CD4-positive, alpha-beta T cell (primary cell): ENCODE measurements at regions not wholly inside any gene's neighbourhood (a gene's known extent, or its start where the extent isn't known, plus 50 kb on each side); places are given as distances from the start of the nearest gene placed in this dataset.

Experiments
- ATAC-seq: fragments of 200-7000 bp; cut with Tn5 transposase; one replicate; pipeline ENCODE4 v1.10.0; 2022; ENCODE audit warnings: mild to moderate bottlenecking; ENCODE audit not compliant: poor library complexity
- CTCF ChIA-PET: fragments of 350-600 bp; sonication (Branson Sonifier 250); formaldehyde crosslinking; loops from one replicate; lab custom pipeline; 2021; ENCODE audit warnings: antibody characterized with exemption, inconsistent platforms; lab: Charles Lee
- POLR2A ChIA-PET: fragments of 350-600 bp; sonication (Branson Sonifier 250); formaldehyde crosslinking; loops from one replicate; lab custom pipeline; 2021; ENCODE audit warnings: antibody characterized with exemption, inconsistent platforms; lab: Charles Lee
- DNase-seq, 14 experiments: peaks; one replicate each; pipeline ENCODE4 v3.0.0-alpha.2; 2013 to 2020; ENCODE audit warnings: mixed read lengths in 2 of 14
- H3K27ac ChIP-seq, 2 donors: one replicate each; pipeline versions ENCODE4 v1.5.1 to v1.7.0; 2013; ENCODE audit warnings: low read length in 2 of 2, low read depth in 1 of 2, mild to moderate bottlenecking in 1 of 2
- H3K27me3 ChIP-seq, 2 experiments: 1 replicate in 1 of 2; 2 replicates in 1 of 2; pipeline versions ENCODE4 v1.6.1 to v1.7.0; 2013; ENCODE audit warnings: low read length in 2 of 2, control low read depth in 1 of 2, mild to moderate bottlenecking in 1 of 2, moderate library complexity in 1 of 2; ENCODE audit not compliant: insufficient read depth in 2 of 2, control insufficient read depth in 1 of 2
- H3K36me3 ChIP-seq: one replicate; pipeline ENCODE4 v1.6.1; 2013; ENCODE audit warnings: low read length, control low read depth; ENCODE audit not compliant: insufficient read depth
- H3K4me1 ChIP-seq: one replicate; pipeline ENCODE4 v1.6.1; 2013; ENCODE audit warnings: low read length, control low read depth; ENCODE audit not compliant: insufficient read depth
- H3K4me3 ChIP-seq: one replicate; pipeline ENCODE4 v1.5.1; 2013; ENCODE audit warnings: mild to moderate bottlenecking, low read length, moderate library complexity
- H3K9me3 ChIP-seq, 2 experiments: 1 replicate in 1 of 2; 2 replicates in 1 of 2; pipeline versions ENCODE4 v1.6.1 to v1.7.0; 2013; ENCODE audit warnings: low read length in 2 of 2, mild to moderate bottlenecking in 2 of 2, control low read depth in 1 of 2, moderate library complexity in 1 of 2; ENCODE audit not compliant: control insufficient read depth in 1 of 2, insufficient read depth in 1 of 2
- H3K27ac Mint-ChIP-seq: one replicate; pipeline ENCODE4 v1.8.0; 2020; ENCODE audit warnings: mixed read lengths
- H3K27me3 Mint-ChIP-seq: one replicate; pipeline ENCODE4 v1.8.0; 2021; ENCODE audit warnings: mixed read lengths
- H3K36me3 Mint-ChIP-seq: one replicate; pipeline ENCODE4 v1.8.0; 2021; ENCODE audit warnings: low read depth, mixed read lengths
- H3K4me1 Mint-ChIP-seq: one replicate; pipeline ENCODE4 v1.8.0; 2021; ENCODE audit warnings: low read depth, mixed read lengths
- H3K4me3 Mint-ChIP-seq: one replicate; pipeline ENCODE4 v1.8.0; 2020; ENCODE audit warnings: mild to moderate bottlenecking, mixed read lengths
- H3K9me3 Mint-ChIP-seq: one replicate; pipeline ENCODE4 v1.8.0; 2020; ENCODE audit warnings: mixed read lengths
- intact Hi-C, 2 experiments: fragments of 100-400 bp; cut with DNase I in 1 of 2; cut with micrococcal nuclease in 1 of 2; formaldehyde crosslinking; loops; one replicate each; pipeline versions ENCODE4 v1.15.1 to v1.9.0; 2023 to 2025; cut with DNase I, micrococcal nuclease
- TF ChIP-seq, protein P1 (sequence below): fragments of 200-600 bp; IDR thresholded peaks from one replicate; pipeline ENCODE4 v1.8.0; 2022; ENCODE audit warnings: antibody characterized with exemption, mild to moderate bottlenecking

DNA sequence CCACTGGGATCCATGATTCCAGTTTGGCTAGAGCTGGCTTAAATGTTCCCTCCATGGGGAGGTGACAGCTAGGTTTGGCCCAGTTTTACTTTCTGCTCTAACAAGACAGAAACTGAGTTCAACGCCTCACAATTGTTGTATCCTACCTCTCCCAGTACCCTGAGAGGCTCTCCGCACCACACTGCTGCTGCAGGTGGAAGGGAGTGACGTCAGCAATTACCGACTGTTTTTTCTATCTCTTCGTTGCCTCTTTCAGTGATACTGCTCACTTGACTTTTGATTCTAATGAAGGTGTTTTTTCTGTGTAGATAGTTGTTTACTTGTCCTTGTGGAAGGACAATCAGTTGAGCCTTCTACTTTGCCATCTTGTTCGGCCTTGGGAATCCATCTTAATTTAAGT, 204.9 kb upstream of the DUSP10 start:
- H3K27ac ChIP-seq, result no peak overlapping the region
- intact Hi-C loops, result no loop called here
- TF ChIP-seq, protein P1, sequence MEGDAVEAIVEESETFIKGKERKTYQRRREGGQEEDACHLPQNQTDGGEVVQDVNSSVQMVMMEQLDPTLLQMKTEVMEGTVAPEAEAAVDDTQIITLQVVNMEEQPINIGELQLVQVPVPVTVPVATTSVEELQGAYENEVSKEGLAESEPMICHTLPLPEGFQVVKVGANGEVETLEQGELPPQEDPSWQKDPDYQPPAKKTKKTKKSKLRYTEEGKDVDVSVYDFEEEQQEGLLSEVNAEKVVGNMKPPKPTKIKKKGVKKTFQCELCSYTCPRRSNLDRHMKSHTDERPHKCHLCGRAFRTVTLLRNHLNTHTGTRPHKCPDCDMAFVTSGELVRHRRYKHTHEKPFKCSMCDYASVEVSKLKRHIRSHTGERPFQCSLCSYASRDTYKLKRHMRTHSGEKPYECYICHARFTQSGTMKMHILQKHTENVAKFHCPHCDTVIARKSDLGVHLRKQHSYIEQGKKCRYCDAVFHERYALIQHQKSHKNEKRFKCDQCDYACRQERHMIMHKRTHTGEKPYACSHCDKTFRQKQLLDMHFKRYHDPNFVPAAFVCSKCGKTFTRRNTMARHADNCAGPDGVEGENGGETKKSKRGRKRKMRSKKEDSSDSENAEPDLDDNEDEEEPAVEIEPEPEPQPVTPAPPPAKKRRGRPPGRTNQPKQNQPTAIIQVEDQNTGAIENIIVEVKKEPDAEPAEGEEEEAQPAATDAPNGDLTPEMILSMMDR, result no peak
- Mint-ChIP-seq H3K4me3 (no peak overlapping the region), H3K36me3 (no peaks in the 10 kb centered on the region), H3K9me3 (peaks cover 14% of the 10 kb centered on the region), H3K27me3 (no peaks in the 10 kb centered on the region), H3K4me1 (no peaks in the 10 kb centered on the region), H3K27ac (no peak overlapping the region)
- ChIA-PET CTCF (no interaction called here), POLR2A (no interaction called here)
- H3K36me3 ChIP-seq, result no peaks in the 10 kb centered on the region
- H3K9me3 ChIP-seq, result peaks cover 0 to 3% of the 10 kb centered on the region in 2 experiments
- H3K27me3 ChIP-seq, result peaks cover 0 to 2% of the 10 kb centered on the region in 2 experiments
- H3K4me3 ChIP-seq, result no peak overlapping the region
- ATAC-seq (no peak), DNase-seq (no peak)
- H3K4me1 ChIP-seq, result no peaks in the 10 kb centered on the region

DNA sequence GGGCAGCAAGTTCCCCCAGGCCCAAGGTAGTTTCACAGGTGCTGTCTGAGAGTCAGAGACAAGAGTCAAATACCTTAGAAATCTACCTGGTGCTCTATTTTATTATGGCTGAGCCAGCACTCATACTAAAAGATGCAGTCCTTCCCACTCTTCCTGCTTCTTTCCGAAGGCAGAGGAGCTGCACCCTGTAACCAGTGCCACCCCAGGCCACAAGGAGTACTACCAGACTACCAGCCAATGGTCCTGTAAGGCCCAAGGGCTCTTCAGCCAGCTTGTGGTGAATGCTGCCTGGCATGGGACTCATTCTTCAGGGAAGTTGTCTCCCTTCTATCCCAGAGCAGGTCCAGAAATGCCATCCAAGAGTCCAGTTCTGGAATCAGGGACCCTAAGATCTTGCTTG, 203.8 kb upstream of the DUSP10 start:
- Mint-ChIP-seq H3K27me3 (no peaks in the 10 kb centered on the region), H3K4me1 (no peaks in the 10 kb centered on the region), H3K27ac (no peak overlapping the region), H3K4me3 (no peak overlapping the region), H3K36me3 (no peaks in the 10 kb centered on the region), H3K9me3 (peaks cover 14% of the 10 kb centered on the region)
- Histone ChIP-seq H3K4me1 (no peaks in the 10 kb centered on the region), H3K27ac (no peak overlapping the region), H3K27me3 (peaks cover 0 to 2% of the 10 kb centered on the region in 2 experiments), H3K4me3 (no peak overlapping the region), H3K9me3 (peaks cover 0 to 3% of the 10 kb centered on the region in 2 experiments), H3K36me3 (no peaks in the 10 kb centered on the region)
- TF ChIP-seq, protein P1, result no peak
- ATAC-seq (no peak), DNase-seq (no peak)
- intact Hi-C loops, result no loop called here
- ChIA-PET POLR2A (no interaction called here), CTCF (no interaction called here)

DNA sequence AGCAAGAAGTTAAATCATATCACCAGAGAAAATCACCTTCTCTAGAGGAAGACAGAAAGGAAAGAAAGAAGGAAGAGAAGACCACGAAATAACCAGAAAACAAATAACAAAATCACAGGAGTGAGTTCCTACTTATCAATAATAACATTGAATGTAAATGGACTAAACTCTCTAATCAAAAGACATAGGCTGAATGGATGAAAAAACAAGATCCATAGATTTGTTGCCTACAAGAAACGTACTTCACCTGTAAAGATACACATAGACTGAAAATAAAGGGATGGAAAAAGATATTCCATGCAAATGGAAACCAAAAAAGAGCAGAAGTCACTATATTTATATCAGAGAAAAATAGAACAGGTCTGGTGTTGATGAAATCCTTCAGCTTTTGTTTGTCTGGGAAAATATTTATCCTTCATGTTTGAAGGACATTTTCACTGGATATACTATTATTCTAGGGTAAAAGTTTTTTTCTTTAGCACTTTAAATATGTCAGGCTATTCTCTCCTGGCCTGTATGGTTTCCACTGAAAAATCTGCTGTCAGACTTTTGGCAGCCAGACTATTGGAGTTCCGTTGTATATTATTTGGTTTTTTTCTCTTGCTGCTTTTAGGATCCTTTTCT, 202.5 kb upstream of the DUSP10 start:
- no peaks in the 10 kb centered on the region for H3K4me1 Mint-ChIP-seq
- no peaks in the 10 kb centered on the region for H3K36me3 Mint-ChIP-seq
- no peaks in the 10 kb centered on the region for H3K27me3 Mint-ChIP-seq
- Histone ChIP-seq H3K27me3 (peaks cover 0 to 2% of the 10 kb centered on the region in 2 experiments), H3K4me3 (no peak overlapping the region), H3K9me3 (peaks cover 0 to 3% of the 10 kb centered on the region in 2 experiments), H3K27ac (no peak overlapping the region), H3K36me3 (no peaks in the 10 kb centered on the region), H3K4me1 (no peaks in the 10 kb centered on the region)
- H3K9me3 Mint-ChIP-seq, result peaks cover 14% of the 10 kb centered on the region
- intact Hi-C loops, result no loop called here
- ChIA-PET CTCF (no interaction called here), POLR2A (no interaction called here)
- ATAC-seq (no peak), DNase-seq (no peak)
- TF ChIP-seq, protein P1, result no peak
- no peak overlapping the region for H3K4me3 Mint-ChIP-seq
- H3K27ac Mint-ChIP-seq, result no peak overlapping the region
